ENCODE measurements at regions not wholly inside any gene's neighbourhood (a gene's known extent, or its start where the extent isn't known, plus 50 kb on each side); places are given as distances from the start of the nearest gene placed in this dataset.

DNA sequence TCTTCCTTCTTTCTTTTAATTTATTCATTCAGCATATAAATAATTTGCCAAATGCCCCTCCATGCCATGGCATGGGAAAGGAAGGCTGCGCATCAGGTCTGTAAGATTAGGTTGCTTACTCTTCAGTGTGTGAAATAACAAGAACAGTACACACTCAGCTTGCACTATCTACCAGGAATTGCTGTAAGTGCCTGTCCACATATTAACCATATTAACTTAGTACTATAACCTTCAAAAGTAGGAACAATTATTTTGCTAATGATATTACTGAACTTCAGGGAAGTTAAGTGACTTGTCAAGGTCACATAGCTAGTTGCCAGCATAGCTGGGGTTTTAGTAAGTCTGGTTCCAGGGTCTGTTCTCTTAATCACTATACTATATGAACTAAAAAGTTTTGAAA lies 89.2 kb upstream of the PMFBP1 start:
- TF ChIP-seq, protein P1, sequence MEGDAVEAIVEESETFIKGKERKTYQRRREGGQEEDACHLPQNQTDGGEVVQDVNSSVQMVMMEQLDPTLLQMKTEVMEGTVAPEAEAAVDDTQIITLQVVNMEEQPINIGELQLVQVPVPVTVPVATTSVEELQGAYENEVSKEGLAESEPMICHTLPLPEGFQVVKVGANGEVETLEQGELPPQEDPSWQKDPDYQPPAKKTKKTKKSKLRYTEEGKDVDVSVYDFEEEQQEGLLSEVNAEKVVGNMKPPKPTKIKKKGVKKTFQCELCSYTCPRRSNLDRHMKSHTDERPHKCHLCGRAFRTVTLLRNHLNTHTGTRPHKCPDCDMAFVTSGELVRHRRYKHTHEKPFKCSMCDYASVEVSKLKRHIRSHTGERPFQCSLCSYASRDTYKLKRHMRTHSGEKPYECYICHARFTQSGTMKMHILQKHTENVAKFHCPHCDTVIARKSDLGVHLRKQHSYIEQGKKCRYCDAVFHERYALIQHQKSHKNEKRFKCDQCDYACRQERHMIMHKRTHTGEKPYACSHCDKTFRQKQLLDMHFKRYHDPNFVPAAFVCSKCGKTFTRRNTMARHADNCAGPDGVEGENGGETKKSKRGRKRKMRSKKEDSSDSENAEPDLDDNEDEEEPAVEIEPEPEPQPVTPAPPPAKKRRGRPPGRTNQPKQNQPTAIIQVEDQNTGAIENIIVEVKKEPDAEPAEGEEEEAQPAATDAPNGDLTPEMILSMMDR (IDR thresholded peaks at IDR 0.05; ENCODE audit: insufficient read depth, low read length, poor library complexity, severe bottlenecking): no peak
- no peak for TF ChIP-seq EZH2phosphoT487 (conservative IDR thresholded peaks at IDR 0.05; ENCODE audit: low read length)
